NOMO-1 treated with dmso at 0.1 percent for 144 hours (cell line): ENCODE measurements at regions not wholly inside any gene's neighbourhood (a gene's known extent, or its start where the extent isn't known, plus 50 kb on each side); places are given as distances from the start of the nearest gene placed in this dataset.
"Not testable (repeated sequence)": the region's sequence is repeated elsewhere in the genome, so short reads cannot be mapped to it uniquely, and the experiment has no call there.

ENCODE experiments used
- DNase-seq: peaks from one replicate; lab custom pipeline; 2025; ENCODE audit not compliant: unreplicated experiment; lab: John Stamatoyannopoulos, UW

GRCh38 chr18:71405169-71405809 lies 1116.4 kb downstream of the SOCS6 start:
- no peak for DNase-seq

DNA sequence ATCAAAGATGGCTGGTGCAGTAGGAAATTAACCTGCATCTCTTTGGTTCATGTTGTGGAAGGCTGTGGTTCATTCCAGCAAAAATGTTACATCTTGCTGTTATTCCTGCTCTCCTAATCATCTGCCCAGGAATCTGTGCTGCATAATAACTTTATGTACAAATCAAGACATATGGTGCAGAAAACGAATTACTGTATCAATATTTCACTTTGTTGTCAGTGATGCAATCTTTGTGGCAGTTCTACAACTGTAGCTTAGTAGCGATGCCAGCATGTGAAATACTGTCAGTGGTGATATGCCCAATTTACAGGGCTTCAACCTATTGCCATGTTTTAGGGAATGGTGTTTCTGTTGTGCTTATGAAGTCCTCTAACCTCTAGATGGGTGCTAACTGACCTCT lies 1114.7 kb downstream of the SOCS6 start:
- no peak for DNase-seq

DNA sequence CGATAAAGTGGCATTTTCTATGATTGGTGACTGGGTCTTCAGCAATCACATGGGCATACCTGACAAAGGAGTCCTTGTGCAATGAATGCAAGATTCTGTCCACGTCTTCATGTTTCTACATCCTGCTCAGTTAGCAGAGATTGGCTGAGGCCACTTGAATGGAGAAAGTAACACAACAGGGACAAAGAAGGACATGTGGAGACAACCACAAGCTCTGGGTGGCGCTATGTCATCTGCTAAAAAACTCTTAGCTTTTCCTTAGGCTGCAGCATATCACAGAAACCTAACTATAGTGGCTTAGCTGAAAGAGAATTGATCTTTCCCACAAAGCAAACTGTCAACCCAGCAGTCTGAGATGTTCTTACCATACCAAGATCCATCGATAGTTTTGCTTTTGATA lies 1109.7 kb downstream of the SOCS6 start:
- DNase-seq: no peak

DNA sequence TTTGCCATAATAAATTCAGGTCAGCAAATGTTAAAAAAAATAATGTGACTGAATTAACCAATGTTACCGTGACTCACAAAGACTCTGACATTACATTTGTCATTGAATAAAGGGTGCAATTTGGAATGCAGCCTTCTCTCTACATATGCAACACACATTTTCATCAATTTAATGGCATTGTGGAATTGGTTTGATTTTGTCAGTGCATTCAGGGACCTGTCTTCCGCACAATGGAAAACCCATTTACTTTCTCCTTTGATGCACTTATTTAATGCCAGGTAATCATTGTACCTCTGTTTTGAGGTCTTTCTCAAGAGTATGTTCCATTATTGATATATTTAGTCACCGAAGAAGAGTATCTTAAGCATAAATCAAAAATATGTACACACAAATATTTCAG lies 1099.3 kb downstream of the SOCS6 start:
- DNase-seq: no peak

- no peak for DNase-seq
Measured at GRCh38 chr18:71374294-71375000, 1085.6 kb downstream of the SOCS6 start.

DNA sequence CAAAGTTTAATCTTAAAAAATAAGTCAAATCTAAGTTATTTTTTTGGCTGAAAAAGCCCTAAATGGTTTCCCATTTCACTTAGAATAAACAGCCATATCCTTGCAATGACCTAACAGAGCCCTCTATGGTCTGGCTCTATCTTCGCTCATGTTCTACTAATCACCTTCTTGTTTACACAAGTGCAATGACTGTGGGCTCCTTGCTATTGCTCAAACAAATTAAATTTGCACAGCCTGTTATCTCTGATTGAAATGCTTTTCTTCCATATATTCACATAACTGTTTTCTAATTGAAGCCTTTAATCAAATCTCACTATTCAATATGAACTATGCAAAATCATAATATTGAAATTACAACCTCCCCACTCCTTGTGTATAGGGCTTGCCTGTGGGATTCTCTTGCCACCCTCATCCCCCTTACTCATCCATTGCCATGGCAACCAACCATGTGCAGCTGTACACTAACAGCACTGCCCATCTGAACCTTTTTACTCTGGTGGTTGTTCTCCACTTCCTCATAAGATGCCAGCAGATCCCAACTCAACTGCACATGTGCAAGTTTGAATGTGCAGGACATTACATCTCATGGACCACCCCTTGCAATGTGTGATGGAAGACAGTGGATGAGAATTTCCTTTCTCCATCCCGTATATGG lies 1083.2 kb downstream of the SOCS6 start:
- no peak for DNase-seq

GRCh38 chr18:71370671-71371445 lies 1082.0 kb downstream of the SOCS6 start:
- no peak for DNase-seq

DNA sequence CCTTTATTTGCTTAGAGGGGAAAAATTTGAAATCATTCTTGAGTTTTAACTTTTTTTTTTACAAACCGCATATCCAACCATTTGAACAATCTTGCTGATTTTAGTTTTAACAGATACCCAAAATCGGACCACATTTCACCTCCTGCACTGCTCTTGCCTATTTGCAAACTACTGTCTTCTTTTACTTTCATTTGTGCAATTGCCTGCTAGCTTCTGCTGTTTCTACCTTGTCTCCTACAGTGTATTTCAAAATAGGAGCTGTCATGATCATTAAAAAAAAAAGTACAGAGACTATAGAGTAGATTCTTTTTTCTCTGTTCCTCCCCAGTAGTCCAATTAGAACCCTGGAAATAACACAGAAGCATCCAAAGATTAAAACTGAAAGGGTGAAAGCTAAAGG lies 1081.2 kb downstream of the SOCS6 start:
- DNase-seq: no peak

- DNase-seq: no peak
Measured at GRCh38 chr18:71362140-71362539, 1073.3 kb downstream of the SOCS6 start.

DNA sequence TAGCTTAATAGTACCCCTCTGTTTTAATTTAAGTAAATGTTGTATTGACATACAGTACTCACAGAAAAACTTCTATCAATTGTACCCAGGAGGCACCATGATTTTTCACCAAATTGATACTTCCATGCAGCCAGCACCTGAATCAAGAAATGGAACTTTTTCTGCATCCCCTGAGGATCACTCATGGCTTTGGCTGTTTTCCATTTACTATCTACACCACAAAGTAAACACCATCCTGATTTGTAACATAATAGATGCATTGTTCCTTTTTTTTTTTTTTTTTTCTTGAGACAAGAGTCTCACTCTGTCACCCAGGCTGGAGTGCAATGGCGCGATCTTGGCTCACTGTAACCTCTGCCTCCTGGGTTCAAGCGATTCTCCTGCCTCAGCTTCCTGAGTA lies 1066.8 kb downstream of the SOCS6 start:
- DNase-seq: not testable (repeated sequence)

- no peak for DNase-seq
Measured at GRCh38 chr18:71352618-71353017, 1063.8 kb downstream of the SOCS6 start.

- DNase-seq: no peak
Measured at GRCh38 chr18:71336576-71337210, 1047.8 kb downstream of the SOCS6 start.

DNA sequence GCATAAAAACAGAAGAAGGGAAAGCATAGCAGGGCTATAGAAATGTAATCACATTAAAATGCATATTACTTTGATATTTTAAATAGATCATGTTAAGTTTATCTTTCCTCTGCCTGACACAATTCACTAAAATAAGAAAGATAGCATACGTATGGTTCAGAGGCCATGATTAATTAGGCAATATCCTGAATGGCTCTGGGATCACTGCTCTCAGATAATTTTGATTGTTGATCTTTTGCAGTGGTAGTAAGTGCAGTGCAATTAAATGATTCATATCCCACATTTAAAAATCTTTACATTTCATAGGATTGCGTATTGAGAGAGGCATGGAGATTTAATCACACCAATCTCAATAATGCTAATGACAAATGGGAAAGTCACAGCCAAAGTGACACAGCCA lies 1040.7 kb downstream of the SOCS6 start:
- no peak for DNase-seq

DNA sequence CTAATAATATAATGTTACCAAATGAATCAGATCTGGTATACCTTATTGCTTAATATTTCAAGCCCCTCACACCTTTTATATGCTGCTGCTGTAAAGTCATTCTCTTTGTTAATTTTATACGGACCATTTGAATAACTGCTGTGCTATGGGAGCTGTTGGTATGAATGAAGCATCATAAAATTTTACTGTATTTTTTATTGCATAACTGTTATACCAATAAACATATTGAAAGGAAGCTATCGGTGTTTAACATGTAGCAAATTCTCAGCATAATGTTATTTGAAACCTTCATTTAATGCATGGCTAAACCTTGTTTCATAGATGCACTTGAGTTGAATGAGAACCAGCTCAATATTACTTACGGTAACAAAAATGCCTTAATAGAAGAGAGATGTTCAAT lies 1040.3 kb downstream of the SOCS6 start:
- no peak for DNase-seq

DNA sequence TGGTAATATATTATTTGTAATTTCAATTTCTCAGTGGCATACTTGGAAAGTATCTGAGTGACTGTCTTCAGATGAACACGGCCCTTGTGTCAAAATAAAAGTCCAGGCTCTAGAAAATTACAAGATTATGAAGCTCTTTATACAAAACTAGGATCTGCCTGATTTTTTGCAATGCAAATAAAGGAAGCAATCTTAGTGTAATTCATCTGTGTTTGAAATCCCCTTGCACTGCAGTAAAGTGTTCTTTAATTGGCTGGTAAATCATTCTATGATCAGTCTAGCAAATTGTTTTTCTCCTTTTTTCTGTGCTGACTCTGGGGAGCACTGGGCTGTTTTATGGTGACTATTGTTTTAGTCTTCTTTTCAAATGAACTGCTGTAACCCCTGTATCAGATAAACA lies 1039.0 kb downstream of the SOCS6 start:
- no peak for DNase-seq

- DNase-seq: no peak
Measured at GRCh38 chr18:71327441-71327840, 1038.6 kb downstream of the SOCS6 start.

GRCh38 chr18:71326826-71327225 lies 1038.0 kb downstream of the SOCS6 start:
- no peak for DNase-seq

DNA sequence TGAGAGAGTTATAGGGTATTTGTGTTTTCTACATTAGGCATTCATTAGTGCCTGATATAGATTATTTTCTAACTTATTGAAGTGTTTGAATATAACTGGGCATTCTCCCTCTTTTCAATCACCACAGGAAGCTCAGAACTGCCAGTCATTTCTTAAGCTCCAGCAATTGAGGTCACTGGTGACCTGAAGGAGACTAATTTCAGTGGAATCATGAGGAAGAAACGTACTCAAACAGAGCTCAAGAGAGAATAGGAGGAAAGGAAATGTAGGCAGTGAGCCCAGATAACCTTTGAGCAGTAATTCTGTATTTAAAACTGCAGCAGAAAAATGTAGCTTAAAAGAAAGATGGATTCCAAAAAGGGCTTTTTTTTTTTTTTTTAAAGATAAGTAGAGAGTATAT lies 1035.5 kb downstream of the SOCS6 start:
- DNase-seq: no peak

DNA sequence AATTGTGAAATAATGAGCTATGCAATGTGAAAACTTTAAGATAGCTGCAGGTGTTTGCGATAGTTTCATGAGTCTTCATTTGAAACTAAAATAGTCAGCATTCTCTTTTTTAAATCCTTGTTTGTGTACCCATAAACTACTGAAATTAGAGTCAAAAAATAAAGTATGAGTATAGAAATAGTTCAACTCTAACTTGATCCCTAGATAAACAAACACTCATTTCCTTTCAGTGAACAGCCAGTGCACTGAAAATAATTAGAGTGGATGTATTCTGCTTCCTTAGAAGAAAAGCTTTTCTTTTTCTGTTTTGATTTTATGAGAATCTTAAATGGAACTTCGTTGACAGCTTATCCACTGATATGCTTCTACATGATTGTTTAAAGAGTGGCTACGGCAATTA lies 1033.4 kb downstream of the SOCS6 start:
- DNase-seq: no peak

DNA sequence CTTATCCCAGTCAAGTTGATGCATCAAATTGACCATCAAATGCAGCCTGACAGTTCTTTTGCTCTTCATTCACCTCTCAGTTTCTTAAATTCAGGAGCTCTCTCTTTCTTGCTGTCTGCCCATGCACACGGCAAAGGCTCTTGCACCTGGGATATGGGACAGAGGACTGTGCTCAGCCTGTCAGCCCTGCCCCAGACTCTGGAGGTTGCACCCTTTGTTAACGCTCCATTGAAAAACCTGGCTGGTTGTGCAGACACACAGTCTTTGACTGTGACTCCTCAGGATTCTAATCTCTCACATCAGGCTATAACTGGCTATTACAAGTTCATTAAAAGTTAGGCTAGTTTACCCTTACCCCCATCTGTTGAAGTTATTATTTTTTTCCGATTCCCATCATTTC lies 1032.5 kb downstream of the SOCS6 start:
- no peak for DNase-seq

DNA sequence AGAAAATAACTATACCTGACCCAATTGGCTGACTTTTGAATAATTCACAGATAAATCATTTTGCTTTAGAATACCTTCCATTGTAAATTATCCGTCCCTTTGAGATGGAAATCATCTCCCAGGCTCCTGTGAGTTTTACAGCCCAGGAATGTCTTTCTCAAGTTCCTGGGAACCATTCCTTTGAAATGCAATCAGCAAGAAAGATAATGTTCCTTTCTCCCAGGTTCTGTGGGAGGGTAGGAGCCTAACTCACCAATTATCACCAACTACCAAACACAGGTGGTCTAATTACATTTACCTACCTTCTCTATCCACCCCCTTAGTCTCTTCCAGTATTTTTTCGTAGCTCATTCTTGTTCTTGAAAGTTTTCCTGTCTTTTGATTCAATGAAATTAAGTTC lies 1016.0 kb downstream of the SOCS6 start:
- no peak for DNase-seq
